HG03571 (cell line): ENCODE measurements at regions not wholly inside any gene's neighbourhood (a gene's known extent, or its start where the extent isn't known, plus 50 kb on each side); places are given as distances from the start of the nearest gene placed in this dataset.

Source experiments
- ATAC-seq: cut with Tn5 transposase; IDR thresholded peaks from one replicate; pipeline ENCODE4 v1.9.1; 2021; ENCODE audit not compliant: unreplicated experiment

DNA sequence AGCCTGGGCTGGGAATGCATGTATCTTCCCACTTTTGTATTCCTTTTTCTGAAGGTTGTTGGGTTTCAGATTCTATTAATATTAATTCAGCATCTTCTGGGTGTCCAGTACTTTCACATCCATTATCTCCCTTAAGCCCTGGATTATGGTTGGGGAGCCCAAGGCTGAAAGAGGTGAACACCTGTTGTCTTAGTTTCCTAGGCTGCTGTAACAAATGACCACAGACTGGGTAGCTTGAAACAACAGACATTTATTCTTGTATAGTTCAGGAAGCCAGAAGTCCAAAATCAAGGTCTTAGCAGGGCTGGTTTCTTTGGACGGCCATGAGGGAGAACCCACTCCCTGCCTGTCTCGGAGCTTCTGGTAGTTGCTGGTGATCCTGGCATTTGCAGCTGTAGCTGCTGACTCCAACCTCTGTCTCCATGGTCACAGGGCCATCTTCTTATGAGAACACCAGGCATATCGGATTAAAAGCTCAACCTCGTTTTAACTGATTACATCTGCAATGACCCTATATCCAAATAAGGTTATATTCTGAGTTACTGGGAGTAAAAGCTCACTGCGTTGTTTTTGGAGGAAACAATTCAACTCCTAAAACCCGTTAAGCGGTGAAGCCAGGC, 68.2 kb upstream of the CLMN start:
- no peak for ATAC-seq

DNA sequence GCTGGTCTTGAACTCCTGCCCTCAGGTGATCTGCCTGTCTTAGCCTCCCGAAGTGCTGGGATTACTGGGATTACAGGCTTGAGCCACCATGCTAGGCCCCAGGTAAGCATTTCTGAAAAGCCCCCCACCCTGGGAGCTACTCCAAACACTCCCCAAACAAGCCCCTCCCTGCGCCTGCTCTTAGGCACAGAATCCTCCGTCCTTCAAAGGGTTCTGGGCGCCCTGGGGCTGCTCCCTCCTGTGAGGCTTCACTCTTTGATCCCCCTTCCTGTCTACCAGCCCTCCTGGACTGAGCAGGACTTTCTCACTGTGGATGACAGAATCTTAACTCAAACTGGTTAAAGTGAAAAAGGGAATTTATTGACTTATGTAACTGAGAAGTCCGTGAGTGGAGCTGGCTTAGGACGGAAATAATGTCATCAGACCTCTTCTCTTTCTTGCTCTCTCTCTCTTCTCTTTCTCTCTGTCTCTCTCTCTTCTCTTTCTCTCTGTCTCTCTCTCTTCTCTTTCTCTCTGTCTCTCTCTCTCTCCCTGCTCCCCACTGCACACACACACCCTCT, 66.9 kb upstream of the CLMN start:
- no peak for ATAC-seq

DNA sequence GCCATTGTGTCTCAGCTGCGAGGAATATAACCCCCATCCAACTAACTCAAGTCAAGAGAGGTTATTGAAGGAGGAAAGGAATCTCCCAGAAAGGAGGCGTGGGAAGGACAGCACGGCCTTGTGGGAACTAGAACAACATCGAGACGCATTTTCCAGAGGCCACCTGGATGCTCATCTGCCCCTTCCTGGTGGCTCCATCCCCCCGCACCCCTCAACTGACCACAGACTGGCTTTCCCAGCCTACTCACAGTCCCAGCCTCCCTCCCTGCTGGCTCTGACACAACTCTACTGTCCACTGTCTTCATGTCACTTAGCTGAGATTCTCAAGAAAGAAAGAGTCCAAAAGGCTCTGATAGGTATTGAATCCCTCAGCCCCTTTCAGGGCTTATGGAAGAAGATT, 66.0 kb upstream of the CLMN start:
- no peak for ATAC-seq

DNA sequence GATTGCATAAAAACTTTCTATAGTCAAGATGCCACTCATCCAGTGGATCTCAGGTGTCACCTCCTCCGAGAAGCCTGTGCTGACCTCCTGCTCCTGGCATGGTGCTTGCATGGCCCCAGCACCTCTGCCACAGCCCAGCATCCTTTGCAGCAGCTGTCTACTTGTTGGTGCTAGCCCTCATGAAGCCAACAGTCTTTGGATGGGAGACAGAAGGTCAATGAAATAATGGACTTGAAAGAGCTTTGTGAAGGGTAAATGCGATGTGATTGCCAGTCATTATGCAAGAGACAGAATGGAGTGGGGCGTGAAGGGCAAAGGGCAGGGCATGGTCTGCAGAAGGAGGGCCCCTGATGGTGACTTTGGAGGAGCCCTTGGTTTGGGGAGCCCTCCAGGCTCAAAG, 63.0 kb upstream of the CLMN start:
- no peak for ATAC-seq

DNA sequence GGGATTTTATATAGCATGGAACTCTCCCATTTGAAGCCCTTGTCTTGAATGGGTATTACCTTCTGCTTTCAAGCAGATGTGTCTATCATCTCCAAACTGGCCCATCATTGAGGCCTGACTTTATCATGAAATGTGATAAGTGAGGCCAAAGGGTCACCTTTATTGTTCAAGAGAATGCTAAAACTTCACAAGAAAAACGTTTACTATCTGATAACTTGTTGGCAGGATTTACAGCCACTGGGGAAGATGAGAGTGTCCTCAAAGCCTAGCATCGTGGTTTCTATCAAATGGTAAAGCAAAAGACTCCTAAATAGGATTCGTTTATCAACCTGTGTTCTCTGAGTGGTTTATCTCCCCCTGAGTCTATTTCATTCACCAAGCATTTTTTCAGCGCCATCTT, 62.0 kb upstream of the CLMN start:
- ATAC-seq: no peak

DNA sequence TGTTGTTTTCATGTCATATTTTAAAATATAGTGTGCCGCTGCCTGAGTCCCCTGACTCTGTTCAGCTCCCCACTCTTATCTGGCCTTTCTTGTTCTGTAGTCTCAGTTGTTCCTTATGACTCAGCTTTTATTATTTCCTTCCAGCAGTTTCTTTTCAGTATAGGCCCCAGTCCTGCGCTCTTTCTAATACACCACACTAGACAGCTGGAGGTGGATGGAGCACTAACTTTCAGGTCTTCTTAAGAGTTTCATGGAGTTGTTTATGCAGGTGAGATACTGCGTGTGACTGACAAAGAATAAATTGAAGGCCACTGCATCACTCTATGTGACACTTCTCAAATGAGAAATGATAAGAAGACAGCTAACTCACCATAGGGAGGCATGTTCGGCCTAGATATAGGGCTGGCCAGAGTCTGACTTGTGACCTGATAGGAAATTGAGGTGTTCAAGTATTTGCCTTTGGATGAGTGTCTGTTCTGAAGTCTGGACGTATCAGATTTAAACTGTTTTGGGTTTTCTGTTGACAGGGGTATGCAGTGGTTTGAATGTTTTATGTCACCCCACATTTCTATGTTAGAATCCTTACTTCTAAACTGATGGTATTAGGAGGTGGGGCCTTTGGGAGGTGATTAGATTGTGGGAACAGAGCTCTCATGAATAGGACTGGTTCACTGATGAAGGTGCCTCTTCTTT, 60.8 kb upstream of the CLMN start:
- ATAC-seq: no peak

DNA sequence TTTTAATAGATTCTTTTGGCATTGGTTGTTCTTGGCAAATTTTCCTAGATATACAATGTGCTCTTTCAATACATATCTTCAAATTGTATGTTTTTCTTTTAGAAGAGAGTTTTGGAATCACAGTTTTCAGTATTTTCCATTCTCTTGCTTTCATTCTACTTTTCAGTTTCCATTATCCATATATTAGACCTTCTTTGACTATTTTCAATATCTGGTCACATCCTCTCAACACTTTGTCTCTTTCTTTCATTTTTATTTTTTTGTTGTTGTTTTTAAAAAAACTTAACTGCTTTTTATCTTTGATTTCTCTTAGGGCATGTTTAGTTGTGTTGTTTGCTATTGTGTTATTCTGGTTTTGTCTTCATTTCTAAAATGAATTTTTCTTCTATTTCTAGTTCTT, 59.9 kb upstream of the CLMN start:
- ATAC-seq: no peak

DNA sequence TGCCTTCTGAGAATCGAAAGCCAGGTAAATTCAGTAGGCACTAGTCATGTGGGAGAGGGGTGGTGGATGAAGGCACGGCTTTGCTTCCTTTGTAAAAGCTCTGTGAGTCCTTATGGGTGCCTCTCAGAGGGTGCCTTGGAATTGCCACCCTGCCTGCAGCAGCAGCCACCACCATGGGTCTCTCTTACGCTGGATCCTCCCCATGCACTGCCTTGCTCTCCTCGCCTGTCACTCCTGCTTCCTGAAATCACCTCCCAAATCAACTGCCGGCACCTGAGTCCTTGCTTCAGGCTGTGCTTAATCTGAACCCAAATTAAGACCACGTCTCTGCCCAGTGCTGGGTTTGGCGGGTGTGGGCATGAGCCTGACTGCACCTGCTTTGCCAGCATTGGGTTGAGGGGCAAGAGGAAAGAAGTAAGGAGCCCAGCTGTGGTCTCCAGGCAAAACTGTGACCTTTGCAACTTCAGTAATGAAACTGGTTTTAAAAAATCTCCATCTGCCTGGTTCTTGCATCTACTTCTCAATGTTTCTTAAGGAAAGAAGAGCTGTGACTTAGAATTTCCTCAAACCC, 55.9 kb upstream of the CLMN start:
- no peak for ATAC-seq

DNA sequence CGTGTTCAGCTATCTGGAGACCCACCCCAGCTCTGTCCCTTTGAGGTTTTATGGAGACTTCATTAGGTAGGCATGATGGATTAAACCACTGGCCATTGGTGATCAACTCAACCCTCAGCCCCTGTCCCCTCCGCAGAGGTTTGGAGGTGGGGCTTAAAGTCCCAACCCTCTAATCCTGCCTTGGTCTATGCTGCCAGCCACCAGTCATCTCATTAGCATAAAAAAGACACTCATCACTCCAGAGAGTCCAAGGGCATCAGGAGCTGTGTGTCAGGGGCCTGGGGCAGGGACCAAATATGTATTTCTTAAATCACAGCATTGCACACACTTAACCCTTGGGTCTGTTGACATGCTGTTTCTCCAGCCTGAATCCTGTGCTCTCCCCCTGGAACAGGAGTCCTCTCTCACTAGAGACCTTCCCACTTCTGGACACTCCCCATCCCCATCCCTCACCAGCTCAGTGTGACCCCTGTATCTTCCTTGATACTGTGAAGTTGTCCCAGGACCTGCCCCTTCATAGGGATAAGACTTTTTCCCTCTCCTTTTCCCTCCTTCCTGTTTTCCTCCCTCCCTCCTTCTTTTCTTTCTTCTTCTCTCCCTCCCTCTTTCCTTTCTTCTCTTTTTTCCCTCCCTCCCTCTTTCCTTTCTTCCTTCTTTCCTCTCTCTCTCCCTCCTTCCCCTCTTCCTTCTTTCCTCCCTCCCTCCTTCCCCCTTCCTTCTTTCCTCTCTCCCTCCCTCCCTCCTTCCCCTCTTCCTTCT, 54.7 kb upstream of the CLMN start:
- ATAC-seq: no peak

DNA sequence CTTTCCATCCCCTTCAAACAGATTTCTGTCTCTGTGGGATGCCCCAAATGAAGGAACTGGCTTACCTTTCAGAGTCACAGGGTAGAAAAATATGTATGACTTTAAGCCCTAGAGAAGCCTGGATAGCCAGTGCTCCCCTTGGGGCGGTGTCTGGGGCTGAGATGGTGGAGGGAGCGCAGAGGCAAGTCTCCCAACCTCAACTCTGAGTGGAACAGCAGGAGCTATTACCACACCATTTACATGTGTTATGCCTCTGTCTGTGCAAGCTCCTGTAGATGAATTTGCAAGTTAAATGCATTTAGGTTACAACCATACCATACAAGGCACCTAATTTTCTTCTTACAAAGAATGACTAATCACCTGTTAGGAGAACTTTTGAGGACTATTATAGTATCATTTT, 50.4 kb upstream of the CLMN start:
- no peak for ATAC-seq
